DMS153 (cell line): ENCODE measurements at regions not wholly inside any gene's neighbourhood (a gene's known extent, or its start where the extent isn't known, plus 50 kb on each side); places are given as distances from the start of the nearest gene placed in this dataset.

Experiments used
- DNase-seq: peaks from one replicate; lab custom pipeline; 2025; lab: John Stamatoyannopoulos, UW

DNA sequence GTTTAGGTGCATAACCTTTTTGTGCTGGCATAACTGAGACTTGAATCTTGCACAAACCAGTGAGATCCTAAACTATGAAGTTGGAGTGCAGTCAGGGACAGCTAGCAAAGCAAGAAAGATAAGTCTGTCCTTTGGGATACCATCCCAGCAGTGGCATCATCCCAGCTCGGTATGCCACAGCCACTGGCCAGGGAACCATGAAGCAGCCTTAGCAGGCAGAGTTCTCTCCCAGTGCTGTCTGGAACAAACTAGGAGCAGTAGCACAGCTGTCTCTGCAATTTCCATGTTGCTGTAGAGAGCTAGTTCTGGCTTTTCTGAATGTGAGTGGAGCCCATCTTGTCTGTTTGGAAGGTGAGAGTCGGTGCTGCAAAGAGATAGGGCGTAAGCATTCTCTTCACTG, 130.3 kb downstream of the DTWD1 start:
- no peak for DNase-seq

DNA sequence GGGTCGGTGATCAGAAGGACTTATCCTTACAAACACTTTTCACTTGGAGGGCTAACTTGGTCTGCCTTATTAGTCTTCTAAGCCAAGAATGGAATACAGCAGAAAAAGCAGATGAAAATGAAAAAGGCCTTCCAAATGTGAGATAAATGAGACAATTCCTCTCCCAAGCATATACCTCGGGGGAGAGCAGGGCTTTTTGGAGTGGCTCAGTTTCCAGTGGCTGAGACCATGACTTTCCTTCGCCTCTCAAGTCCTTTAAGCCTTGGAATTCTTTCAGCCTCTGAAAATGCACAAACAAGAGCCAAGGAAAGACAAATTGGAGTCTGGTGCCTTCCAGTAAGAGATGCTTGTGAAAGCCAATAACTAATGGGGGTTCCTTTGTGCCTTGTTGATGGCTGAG, 130.9 kb downstream of the DTWD1 start:
- DNase-seq = no peak

DNA sequence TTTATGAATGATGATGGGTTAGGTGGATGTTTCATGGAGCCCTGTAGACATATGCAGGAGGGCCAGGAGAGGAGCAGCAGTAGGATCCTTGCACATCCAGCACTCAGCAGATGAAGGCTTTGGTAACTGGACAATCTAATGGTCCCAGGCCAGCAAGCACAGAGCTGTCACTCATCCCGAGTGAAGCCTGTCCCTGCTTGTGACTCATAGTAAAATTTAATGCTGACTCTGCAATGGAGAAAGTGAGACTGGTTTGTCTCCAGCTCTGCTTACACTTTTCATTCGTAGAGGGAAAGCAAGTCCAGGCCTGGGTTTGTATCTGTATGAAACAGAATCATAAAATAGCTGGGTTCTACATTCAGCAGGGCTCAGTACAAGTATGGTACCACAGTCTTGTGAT, 131.7 kb downstream of the DTWD1 start:
- DNase-seq = no peak

DNA sequence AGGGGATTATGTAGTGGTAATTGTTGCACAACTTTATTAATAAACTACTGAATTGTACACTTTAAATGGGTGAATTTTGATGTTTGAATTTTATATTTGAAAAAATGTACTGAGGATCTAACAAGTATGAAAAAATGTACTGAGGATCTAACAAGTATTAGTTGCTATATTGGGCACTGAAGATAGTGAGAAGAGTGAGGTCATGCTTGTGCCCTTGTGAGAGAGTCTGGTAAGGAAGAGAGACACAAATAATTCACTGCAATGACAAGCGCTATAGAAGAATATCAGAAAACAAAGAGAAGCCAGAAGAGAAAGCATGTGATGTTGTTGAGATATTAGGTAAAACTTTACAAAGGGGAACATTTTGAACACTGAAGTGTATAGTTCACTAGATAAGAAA, 137.6 kb downstream of the DTWD1 start:
- no peak for DNase-seq

DNA sequence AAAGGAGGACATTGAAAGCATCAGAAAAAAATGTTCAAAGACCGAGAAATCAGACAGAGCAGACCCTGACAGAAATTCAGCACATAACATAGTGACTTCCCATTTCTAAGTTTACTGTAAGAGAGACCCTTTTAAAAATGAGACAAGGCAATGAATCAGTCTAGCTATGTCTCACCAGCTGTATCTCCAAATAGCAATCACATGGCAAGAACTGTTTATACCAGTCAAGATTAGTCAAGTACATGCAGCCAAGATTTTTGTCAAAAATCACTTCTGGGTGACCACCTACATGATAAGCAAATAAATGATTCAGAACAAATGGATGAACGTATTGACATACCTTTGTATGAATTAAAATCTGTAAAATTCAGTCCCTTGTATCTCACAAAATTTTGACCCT, 138.0 kb downstream of the DTWD1 start:
- DNase-seq = no peak

DNA sequence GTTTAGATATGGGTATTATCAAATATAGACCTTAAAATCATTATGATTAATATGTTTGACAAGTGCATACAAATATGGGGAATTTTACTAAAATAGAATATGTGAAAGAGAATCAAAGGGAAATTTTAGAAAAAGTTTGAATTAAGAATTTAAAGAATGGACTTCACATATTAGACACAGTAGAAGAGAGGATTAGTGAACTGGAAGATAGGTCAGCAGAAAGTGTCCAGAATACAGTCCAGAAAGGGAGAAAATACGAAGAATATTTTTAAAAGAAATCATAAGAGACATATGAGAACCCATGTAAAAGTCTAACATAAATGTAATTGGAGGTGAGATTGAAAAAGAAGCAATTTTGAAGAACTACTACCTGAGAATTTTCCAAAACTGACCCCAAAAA, 139.9 kb downstream of the DTWD1 start:
- DNase-seq = no peak

DNA sequence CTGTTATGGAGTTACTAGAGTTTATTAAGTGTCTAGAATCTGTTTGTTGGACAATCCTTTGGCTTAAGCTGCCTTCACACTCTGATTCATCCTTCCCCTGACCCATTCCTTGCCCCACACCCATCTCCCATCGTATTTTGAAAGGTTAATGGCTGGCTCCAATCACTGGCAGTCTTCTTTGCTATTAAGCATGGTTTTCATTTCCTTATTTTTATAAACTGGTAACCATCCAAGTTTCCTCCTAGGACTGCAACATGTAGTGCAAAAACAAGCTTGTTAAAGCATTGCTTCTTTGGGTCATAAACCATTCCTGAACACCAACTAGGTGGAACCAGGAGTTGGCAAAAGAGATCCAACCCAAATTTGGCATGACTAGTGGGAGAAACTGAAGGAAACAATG, 148.4 kb downstream of the DTWD1 start:
- DNase-seq = no peak

DNA sequence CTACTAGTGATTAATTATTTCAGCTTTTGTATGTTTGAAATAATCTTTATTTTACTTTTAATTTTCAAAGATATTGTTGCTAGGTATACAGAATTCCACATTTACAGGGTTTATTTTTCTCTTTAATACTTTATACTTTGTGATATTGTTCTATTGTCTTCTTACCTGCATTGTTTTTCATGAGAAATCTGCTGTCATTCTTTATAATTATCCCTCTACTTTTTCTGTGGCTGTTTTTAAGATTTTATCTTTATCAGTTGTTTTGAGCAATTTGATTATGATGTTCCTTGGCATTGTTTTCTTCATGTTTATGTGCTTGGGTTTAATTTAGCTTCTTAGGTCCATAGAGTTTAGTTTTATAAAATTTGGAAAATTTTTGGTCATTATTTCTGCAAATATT, 168.6 kb downstream of the DTWD1 start:
- no peak for DNase-seq

DNA sequence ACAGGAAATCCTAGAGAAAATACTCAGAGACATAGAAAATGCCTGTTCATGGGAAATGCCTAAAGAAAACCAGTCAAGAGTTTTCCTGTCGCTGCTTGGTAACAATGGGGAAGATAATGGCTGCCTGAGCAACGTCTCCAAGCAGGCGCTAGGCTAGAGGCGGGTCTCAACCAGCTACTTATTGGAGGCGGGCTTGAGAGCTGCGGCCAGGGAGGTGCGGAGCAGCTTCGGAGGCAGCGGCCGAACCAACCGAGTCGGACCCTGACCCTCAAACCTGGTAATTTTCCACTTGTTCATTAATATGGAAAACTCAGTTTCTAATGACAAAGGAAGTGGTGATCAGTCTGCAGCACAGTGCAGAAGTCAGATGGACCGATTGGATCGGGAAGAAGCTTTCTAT, 173.1 kb downstream of the DTWD1 start:
- no peak for DNase-seq

DNA sequence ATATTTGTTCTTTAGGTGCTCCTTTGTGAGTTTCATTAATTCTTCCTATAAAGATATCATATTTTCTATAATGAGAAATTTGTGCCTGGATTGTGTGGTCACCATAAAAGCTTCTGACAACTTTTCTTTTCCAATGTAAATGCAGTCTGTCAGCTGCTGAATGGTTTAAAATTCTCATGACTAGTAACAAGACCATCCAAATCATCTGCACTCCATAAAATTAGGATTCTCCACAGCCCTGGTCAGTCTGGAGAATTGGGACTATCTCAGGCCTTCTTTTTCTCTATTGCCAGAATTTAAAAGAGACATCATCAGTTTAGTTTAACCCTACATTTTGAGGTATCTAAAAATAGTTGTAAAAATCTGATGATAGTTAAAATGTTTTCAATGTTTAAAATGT, 180.9 kb downstream of the DTWD1 start:
- no peak for DNase-seq
